HG02763 (cell line): ENCODE measurements at regions not wholly inside any gene's neighbourhood (a gene's known extent, or its start where the extent isn't known, plus 50 kb on each side); places are given as distances from the start of the nearest gene placed in this dataset.
A peak's percentile ranks its signal among the peaks of the same experiment; 100 is the strongest.

Experiments
- ATAC-seq: cut with Tn5 transposase; IDR thresholded peaks from one replicate; pipeline ENCODE4 v1.9.1; 2021; ENCODE audit warnings: mild to moderate bottlenecking, moderate library complexity; ENCODE audit not compliant: unreplicated experiment

GRCh38 chr10:55274367-55274766 is 473.3 kb upstream of the PCDH15 start:
- no peak for ATAC-seq

GRCh38 chr10:55273946-55274345 is 472.9 kb upstream of the PCDH15 start:
- no peak for ATAC-seq

GRCh38 chr10:55272886-55273285 is 471.9 kb upstream of the PCDH15 start:
- ATAC-seq = no peak

GRCh38 chr10:55266797-55267196 is 465.8 kb upstream of the PCDH15 start:
- ATAC-seq = no peak

GRCh38 chr10:55263327-55263726 is 462.3 kb upstream of the PCDH15 start:
- no peak for ATAC-seq

- no peak for ATAC-seq
Observed at GRCh38 chr10:55242544-55242943, 441.5 kb upstream of the PCDH15 start.

- no peak for ATAC-seq
Observed at GRCh38 chr10:55237462-55237861, 436.4 kb upstream of the PCDH15 start.

- ATAC-seq = peak; percentile 85
Observed at GRCh38 chr10:55233505-55233904, 432.5 kb upstream of the PCDH15 start.

- ATAC-seq = no peak
Observed at GRCh38 chr10:55233090-55233489, 432.1 kb upstream of the PCDH15 start.

- ATAC-seq = no peak
Observed at GRCh38 chr10:55232553-55232952, 431.5 kb upstream of the PCDH15 start.

- ATAC-seq = no peak
Observed at GRCh38 chr10:55227967-55228366, 426.9 kb upstream of the PCDH15 start.

GRCh38 chr10:55224007-55224781 is 423.2 kb upstream of the PCDH15 start:
- no peak for ATAC-seq

GRCh38 chr10:55223352-55223751 is 422.3 kb upstream of the PCDH15 start:
- no peak for ATAC-seq

- ATAC-seq = no peak
Observed at GRCh38 chr10:55220975-55221374, 419.9 kb upstream of the PCDH15 start.

- no peak for ATAC-seq
Observed at GRCh38 chr10:55215699-55216098, 414.7 kb upstream of the PCDH15 start.

GRCh38 chr10:55214608-55215007 is 413.6 kb upstream of the PCDH15 start:
- ATAC-seq = no peak

- no peak for ATAC-seq
Observed at GRCh38 chr10:55212051-55212450, 411.0 kb upstream of the PCDH15 start.

GRCh38 chr10:55203874-55204273 is 402.8 kb upstream of the PCDH15 start:
- no peak for ATAC-seq

- ATAC-seq = no peak
Observed at GRCh38 chr10:55203319-55203718, 402.3 kb upstream of the PCDH15 start.

GRCh38 chr10:55200020-55200419 is 399.0 kb upstream of the PCDH15 start:
- ATAC-seq = no peak

- ATAC-seq = no peak
Observed at GRCh38 chr10:55191236-55191860, 390.3 kb upstream of the PCDH15 start.

GRCh38 chr10:55183993-55184392 is 383.0 kb upstream of the PCDH15 start:
- ATAC-seq = no peak

- ATAC-seq = no peak
Observed at GRCh38 chr10:55180357-55180756, 379.3 kb upstream of the PCDH15 start.
